Left ventricle myocardium inferior (tissue), 1 donor: ENCODE measurements at regions not wholly inside any gene's neighbourhood (a gene's known extent, or its start where the extent isn't known, plus 50 kb on each side); places are given as distances from the start of the nearest gene placed in this dataset.

ENCODE experiments used
- DNase-seq: peaks from one replicate; pipeline ENCODE4 v3.0.0-alpha.2; 2020
- H3K27ac ChIP-seq: fragments of 200-600 bp; replicated peaks from 2 replicates; pipeline ENCODE4 v1.8.0; 2021
- H3K27me3 ChIP-seq: fragments of 200-600 bp; 2 replicates; pipeline ENCODE4 v1.8.0; 2021; ENCODE audit warnings: low read depth
- H3K36me3 ChIP-seq: fragments of 200-600 bp; 2 replicates; pipeline ENCODE4 v1.8.0; 2021
- H3K4me1 ChIP-seq: fragments of 200-600 bp; 2 replicates; pipeline ENCODE4 v1.8.0; 2021
- H3K4me3 ChIP-seq: fragments of 200-600 bp; 2 replicates; pipeline ENCODE4 v1.8.0; 2021; ENCODE audit warnings: mild to moderate bottlenecking, moderate library complexity
- H3K9me3 ChIP-seq: fragments of 200-600 bp; replicated peaks from 2 replicates; pipeline ENCODE4 v1.8.0; 2021
- CTCF ChIP-seq: fragments of 200-600 bp; IDR thresholded peaks from 2 replicates; pipeline ENCODE4 v1.8.0; 2021; ENCODE audit warnings: antibody characterized with exemption, mild to moderate bottlenecking, borderline replicate concordance
- intact Hi-C: fragments of 100-400 bp; cut with micrococcal nuclease; formaldehyde crosslinking; loops from one replicate; pipeline ENCODE4 v1.11.0; 2022
- donor health status: DM: no; HTN: yes; CAD: no; lungs with severe emphysema.

GRCh38 chr3:137820366-137820765 is 56.3 kb downstream of the SOX14 start:
- DNase-seq = no peak
- no peaks in the 10 kb centered on the region for H3K4me1 ChIP-seq
- no peak overlapping the region for H3K27ac ChIP-seq
- TF ChIP-seq CTCF = no peak
- no peak overlapping the region for H3K4me3 ChIP-seq
- H3K27me3 ChIP-seq = peaks cover 36% of the 10 kb centered on the region
- H3K36me3 ChIP-seq = no peaks in the 10 kb centered on the region
- H3K9me3 ChIP-seq = no peaks in the 10 kb centered on the region
- intact Hi-C loops = no loop called here

- Histone ChIP-seq H3K9me3 (peaks cover 11% of the 10 kb centered on the region), H3K4me3 (no peak overlapping the region), H3K27me3 (peaks cover 41% of the 10 kb centered on the region), H3K27ac (no peak overlapping the region), H3K4me1 (no peaks in the 10 kb centered on the region), H3K36me3 (no peaks in the 10 kb centered on the region)
- intact Hi-C loops = no loop called here
- TF ChIP-seq CTCF = no peak
- no peak for DNase-seq
These were observed 71.0 kb downstream of the SOX14 start for GRCh38 chr3:137835096-137835495.

GRCh38 chr3:137845194-137845593 is 81.1 kb downstream of the SOX14 start:
- Histone ChIP-seq H3K27ac (no peak overlapping the region), H3K9me3 (no peaks in the 10 kb centered on the region), H3K27me3 (peaks cover 42% of the 10 kb centered on the region), H3K36me3 (no peaks in the 10 kb centered on the region), H3K4me3 (no peak overlapping the region), H3K4me1 (no peaks in the 10 kb centered on the region)
- intact Hi-C loops = no loop called here
- no peak for DNase-seq
- no peak for TF ChIP-seq CTCF

- DNase-seq = no peak
- Histone ChIP-seq H3K4me3 (no peak overlapping the region), H3K4me1 (no peaks in the 10 kb centered on the region), H3K9me3 (no peaks in the 10 kb centered on the region), H3K27me3 (peaks cover 46% of the 10 kb centered on the region), H3K36me3 (no peaks in the 10 kb centered on the region), H3K27ac (no peak overlapping the region)
- TF ChIP-seq CTCF = no peak
- intact Hi-C loops = no loop called here
These were observed 81.6 kb downstream of the SOX14 start for GRCh38 chr3:137845666-137846065.

GRCh38 chr3:137852391-137852830 is 88.3 kb downstream of the SOX14 start:
- Histone ChIP-seq H3K27me3 (peaks cover 46% of the 10 kb centered on the region), H3K4me1 (no peaks in the 10 kb centered on the region), H3K4me3 (no peak overlapping the region), H3K27ac (no peak overlapping the region), H3K9me3 (no peaks in the 10 kb centered on the region), H3K36me3 (no peaks in the 10 kb centered on the region)
- intact Hi-C loops = no loop called here
- no peak for DNase-seq
- no peak for TF ChIP-seq CTCF
